ENCODE measurements at regions not wholly inside any gene's neighbourhood (a gene's known extent, or its start where the extent isn't known, plus 50 kb on each side); places are given as distances from the start of the nearest gene placed in this dataset.

GRCh38 chr2:60629801-60630385 is 76.4 kb upstream of the BCL11A start (continued):
- TF ChIP-seq NR2C1 (IDR thresholded peaks at IDR 0.05): no peak
- no peak for TF ChIP-seq NFYB (IDR thresholded peaks at IDR 0.05; ENCODE audit: insufficient read depth, low read depth, low read length)
- no peak for TF ChIP-seq ZBTB4 (CRISPR knock-in tag; IDR thresholded peaks at IDR 0.05)
- no peak for TF ChIP-seq EGR1 (IDR thresholded peaks at IDR 0.05; ENCODE audit: borderline replicate concordance in 1 of 2, low read depth in 2 of 2, low read length in 2 of 2)
- TF ChIP-seq HDAC2 (IDR thresholded peaks at IDR 0.05): no peak

- TF ChIP-seq E2F8 (IDR thresholded peaks at IDR 0.05; ENCODE audit: low read depth, partially characterized antibody): no peak
- no peak for TF ChIP-seq NR2F1 (conservative IDR thresholded peaks at IDR 0.05)
- no peak for TF ChIP-seq ZNF274 (IDR thresholded peaks at IDR 0.05; ENCODE audit: insufficient read depth, insufficient read length)
- no peak for TF ChIP-seq NFYB (IDR thresholded peaks at IDR 0.05; ENCODE audit: insufficient read depth, low read depth, low read length)
- no peak for TF ChIP-seq EGR1 (IDR thresholded peaks at IDR 0.05; ENCODE audit: borderline replicate concordance in 1 of 2, low read depth in 2 of 2, low read length in 2 of 2)
- no peak for TF ChIP-seq PKNOX1 (IDR thresholded peaks at IDR 0.05)
- no peak for TF ChIP-seq CHD1 (IDR thresholded peaks at IDR 0.05; ENCODE audit: low read depth, low read length)
- no peak for TF ChIP-seq NR2C2 (IDR thresholded peaks at IDR 0.05; ENCODE audit: borderline replicate concordance, control insufficient read depth, insufficient read length, low read depth)
- Histone ChIP-seq H3K9me3 (replicated peaks; ENCODE audit: control insufficient read depth, insufficient read depth, low read length) (no peaks in the 10 kb centered on the region), H3K27me3 (replicated peaks in 1 of 2; ENCODE audit: control insufficient read depth in 2 of 2, insufficient read depth in 2 of 2, low read length in 1 of 2) (peaks cover 0 to 2% of the 10 kb centered on the region in 2 experiments), H3K36me3 (ENCODE audit: control insufficient read depth in 2 of 2, insufficient read depth in 2 of 2, low read length in 1 of 2) (no peaks in the 10 kb centered on the region), H3K79me2 (ENCODE audit: control insufficient read depth, insufficient read depth, low read length) (no peaks in the 10 kb centered on the region), H3K4me3 (no peak overlapping the region), H3K4me2 (ENCODE audit: control insufficient read depth, insufficient read depth) (no peak overlapping the region), H3K9ac (ENCODE audit: control insufficient read depth, insufficient read depth, low read length) (no peak overlapping the region), H4K20me1 (ENCODE audit: control insufficient read depth, insufficient read depth) (no peaks in the 10 kb centered on the region), H3K27ac (ENCODE audit: control insufficient read depth, insufficient read depth) (no peak overlapping the region), H2AFZ (ENCODE audit: control insufficient read depth, low read depth, low read length) (no peak overlapping the region), H3K4me1 (ENCODE audit: control insufficient read depth, insufficient read depth, low read length) (no peaks in the 10 kb centered on the region)
- in situ Hi-C loops (cut with MboI): no loop called here
- RAD21 ChIA-PET (ENCODE audit: unreplicated experiment): no interaction called here
- WGBS (ENCODE audit: insufficient coverage, insufficient replicate concordance, low lambda C conversion rate, missing lambda C conversion rate): 51% methylated on average over 5 of the region's 5 CpGs
- CTCF ChIA-PET: no interaction called here
- no TSS peak for BruUV-seq (replicated peaks)
- SMC1A ChIA-PET (ENCODE audit: uncharacterized antibody, unreplicated experiment): no interaction called here
- FAIRE-seq: no peak
- DNase-seq (ENCODE audit: low read depth, low spot score): no peak
- intact Hi-C loops (cut with micrococcal nuclease; ENCODE audit: unreplicated experiment): no loop called here
- ATAC-seq: no peak
- POLR2A ChIA-PET: no interaction called here
Measured at GRCh38 chr2:60633615-60634014, 80.2 kb upstream of the BCL11A start.

Measured in GM12878 (cell line).